ENCODE measurements at regions not wholly inside any gene's neighbourhood (a gene's known extent, or its start where the extent isn't known, plus 50 kb on each side); places are given as distances from the start of the nearest gene placed in this dataset.

DNA sequence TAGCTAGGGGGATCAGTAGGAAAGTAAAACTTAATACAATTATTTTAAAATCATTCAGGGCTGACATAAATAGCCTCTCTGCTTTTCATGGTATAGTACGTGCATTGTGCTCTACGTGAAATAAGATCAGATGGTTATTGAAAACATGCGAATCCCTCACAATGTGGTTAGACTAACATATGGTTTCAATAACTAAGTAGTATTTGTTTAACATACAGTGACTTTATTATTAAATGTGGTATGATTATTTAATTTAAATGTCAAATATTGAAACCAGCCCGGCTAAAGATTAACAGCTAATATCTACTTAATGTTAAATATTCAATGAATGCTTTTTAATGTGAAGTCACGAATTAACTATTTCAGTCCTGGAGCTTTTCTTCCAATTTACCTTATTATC lies 473.9 kb upstream of the THBS1 start:
- intact Hi-C loops (cut with DNase I) = no loop called here
- no peak for DNase-seq (ENCODE audit: low spot score)

DNA sequence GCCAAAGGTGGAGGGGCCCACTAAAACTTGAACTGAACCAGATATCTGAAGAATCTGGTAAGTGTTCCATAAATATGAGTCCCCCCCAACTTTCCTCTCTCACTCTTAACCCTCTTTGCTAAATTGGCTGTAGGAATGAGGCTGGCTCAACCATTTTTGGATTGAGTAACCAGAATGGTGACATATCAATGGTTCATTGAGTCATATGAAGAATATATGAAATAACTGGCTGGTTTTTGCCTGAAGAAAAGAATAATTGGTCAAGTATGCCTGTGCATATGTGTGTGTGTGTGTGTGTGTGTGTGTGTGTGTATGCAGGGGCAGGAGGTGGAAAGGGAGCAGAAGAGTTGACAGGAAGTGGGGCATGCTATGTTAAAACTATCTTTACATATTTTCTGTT lies 472.9 kb upstream of the THBS1 start:
- intact Hi-C loops (cut with DNase I) = no loop called here
- DNase-seq (ENCODE audit: low spot score) = no peak

DNA sequence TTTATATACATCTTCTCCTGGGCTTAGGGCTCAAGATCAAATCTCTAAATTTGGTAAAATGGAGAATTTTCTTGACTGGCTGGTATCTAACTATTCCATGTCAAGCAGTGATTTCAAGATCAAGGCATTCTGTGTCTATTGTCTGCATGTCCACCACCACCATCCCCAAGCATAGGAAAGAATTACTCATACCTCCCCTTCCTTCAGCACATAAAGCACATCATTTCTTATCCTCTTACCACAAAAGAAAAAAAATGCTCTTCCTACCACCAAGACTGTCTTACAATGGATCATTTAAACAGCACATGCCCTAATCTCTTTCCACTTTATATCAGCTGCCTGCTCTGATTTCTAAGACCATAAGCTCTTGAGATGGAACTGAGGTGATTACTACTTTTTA lies 470.5 kb upstream of the THBS1 start:
- DNase-seq (ENCODE audit: low spot score) = no peak
- intact Hi-C loops (cut with DNase I) = no loop called here

DNA sequence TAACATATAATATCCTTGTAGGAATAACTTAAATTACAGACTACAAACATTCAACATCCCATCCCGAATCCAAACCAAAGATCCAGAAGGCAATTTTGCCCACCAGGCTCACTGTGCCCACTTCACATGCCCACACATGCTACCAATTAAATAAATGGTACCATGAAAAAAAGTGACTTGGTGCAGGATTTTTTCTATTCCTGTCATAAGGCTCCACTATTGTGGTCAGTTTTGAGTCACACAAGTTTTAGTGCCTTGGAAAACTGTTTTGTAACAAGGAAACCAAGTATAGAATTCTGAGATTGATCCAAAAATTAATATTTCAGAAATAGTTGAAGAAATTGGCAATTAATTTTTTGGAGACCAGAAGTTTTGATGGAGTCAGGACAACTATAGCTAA lies 470.1 kb upstream of the THBS1 start:
- no peak for DNase-seq (ENCODE audit: low spot score)
- intact Hi-C loops (cut with DNase I) = no loop called here

DNA sequence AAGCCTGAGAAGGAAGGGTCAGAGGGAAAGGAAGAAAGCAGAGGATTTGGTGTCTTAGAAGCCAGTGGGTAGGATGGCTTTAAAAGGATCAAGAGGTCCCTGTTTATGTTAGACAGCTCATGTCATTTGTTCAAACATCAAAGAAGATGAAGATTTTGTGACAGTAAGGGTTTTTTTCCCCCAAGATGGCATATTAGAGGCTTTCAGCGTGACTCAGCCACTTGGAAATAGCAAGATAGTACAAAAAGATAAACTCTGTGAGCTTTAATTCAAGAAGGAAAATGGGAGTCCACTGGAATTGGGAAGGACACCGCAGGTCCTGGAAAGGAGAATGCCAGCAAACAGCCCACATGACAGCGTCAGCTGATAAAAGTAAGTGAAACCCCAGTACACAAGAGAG lies 467.1 kb upstream of the THBS1 start:
- intact Hi-C loops (cut with DNase I) = no loop called here
- no peak for DNase-seq (ENCODE audit: low spot score)

DNA sequence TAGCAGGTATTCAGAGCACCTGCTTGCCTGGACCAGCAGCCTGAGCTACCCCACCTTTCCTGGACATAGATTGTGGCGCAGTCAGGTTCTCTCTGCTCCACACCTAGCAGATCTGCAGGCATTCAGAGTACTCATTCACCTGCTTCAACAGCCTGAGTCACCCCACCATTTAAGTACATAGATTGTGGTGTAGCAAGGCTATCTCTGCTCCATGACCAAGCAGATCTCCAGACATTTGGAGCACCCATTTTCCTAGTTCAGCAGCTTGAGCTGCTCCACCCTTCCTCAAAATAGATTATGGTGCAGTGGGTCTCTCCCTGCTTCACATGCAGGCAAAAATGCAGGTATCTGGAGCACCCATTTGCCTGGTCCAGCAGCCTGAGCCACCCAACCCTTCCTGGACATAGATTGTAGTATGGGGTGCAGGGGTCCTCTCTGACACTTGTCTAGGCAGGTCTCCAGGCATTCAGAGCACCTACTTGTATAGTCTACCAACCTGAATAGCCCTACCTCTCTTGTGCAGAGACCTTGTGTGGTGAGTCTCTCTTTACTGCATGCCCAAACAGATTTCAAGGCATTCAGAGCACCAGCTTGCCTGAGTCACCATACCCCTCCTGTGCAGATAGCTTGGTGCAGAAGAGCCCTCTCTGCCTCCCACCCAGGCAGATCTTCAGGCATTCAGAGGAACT lies 466.0 kb upstream of the THBS1 start:
- intact Hi-C loops (cut with DNase I) = no loop called here
- no peak for DNase-seq (ENCODE audit: low spot score)

DNA sequence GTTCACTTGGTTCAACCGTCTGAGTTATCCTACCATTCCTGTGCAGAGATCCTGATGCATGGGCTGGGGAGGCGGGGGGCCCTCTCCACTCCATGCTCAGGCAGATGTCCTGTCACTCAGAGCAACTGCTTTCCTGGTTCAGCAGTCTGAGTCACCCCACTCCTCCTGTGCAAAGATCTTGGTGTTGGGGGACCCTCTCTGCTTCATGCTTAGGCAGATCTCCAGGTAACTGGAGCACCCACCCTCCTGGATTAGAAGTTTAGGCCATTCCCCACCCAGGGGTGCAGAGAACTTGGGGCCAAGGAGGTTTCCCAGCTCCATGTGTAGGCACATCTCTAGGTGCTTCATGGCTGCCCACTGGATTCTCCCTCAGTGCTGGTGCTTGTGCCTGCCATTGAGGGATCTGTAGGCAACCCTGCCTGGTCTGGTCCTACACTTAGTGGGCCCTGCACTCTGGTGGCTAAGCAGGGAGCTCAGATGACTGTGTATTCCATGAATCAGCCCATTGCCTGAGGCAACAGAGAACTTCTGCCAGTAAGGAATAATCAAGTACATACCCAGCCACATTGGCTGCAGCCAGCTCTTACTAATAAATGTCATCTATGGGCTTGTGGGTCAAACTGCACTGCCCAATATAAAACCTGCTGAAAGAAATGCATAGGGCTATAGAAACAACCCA lies 465.4 kb upstream of the THBS1 start:
- intact Hi-C loops (cut with DNase I) = no loop called here
- DNase-seq (ENCODE audit: low spot score) = no peak

DNA sequence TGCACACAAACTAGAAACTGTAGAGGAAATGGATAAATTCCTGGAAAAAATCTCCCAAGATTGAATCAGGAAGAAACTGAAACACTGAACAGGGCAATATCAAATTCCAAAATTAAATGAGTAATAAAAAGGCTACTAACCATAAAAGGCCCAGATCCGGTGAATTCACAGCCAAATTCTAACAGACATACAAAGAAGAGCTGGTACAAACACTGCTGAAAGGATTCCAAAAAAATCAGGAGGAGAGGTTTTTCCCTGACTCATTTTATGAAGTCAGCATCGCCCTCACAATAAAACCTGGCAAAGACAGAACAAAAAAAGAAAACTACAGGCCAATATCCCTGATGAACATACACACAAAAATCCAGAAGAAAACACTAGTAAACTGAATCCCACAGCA lies 462.4 kb upstream of the THBS1 start:
- intact Hi-C loops (cut with DNase I) = no loop called here
- no peak for DNase-seq (ENCODE audit: low spot score)

DNA sequence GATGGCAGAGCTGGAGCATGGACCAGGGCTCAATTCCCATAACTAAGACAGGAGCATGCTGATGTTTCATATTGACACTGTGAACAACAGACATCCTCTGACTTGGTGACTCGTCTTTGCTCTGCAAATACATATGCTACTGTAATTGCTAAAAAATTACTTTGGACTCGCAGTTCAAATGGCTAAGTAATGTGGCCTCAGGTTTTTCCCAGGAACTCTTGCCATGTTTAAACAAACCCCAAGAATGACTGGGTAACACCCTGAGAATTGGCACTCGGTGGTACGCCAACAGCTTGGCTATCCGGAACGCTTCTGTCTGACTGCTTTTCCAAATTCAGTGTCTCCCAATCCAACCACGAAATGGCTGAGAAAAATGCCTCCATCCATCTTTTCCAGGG lies 456.7 kb upstream of the THBS1 start:
- no peak for DNase-seq (ENCODE audit: low spot score)
- intact Hi-C loops (cut with DNase I) = no loop called here

DNA sequence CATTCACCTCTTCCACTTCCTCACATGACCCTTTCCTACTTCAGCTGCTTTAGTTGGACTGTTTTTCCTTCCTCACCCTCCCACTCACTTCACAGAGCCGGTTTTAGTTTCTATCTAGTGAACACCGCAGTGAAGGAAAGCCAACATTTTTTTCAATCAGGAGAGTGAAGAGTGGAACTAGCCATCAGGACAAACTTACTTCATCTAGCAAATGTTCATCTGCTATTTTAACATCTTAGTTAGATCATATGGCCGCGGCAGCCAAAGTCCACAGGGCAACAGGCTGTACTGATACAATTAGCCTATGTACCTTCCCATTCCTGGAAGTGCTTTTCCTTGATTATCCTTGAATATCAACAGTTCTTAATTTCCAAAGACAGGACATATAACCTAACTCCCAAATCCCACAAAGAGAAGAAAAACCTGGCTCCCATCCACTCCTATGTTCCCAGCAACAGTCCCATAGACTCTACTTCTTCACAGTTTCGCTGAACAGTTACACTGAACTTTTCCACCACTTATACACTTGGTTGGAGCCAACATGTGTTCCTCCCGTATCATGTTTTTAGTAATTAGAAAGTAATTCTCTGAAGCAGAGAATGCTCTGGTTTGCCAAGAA lies 456.2 kb upstream of the THBS1 start:
- intact Hi-C loops (cut with DNase I) = no loop called here
- no peak for DNase-seq (ENCODE audit: low spot score)

DNA sequence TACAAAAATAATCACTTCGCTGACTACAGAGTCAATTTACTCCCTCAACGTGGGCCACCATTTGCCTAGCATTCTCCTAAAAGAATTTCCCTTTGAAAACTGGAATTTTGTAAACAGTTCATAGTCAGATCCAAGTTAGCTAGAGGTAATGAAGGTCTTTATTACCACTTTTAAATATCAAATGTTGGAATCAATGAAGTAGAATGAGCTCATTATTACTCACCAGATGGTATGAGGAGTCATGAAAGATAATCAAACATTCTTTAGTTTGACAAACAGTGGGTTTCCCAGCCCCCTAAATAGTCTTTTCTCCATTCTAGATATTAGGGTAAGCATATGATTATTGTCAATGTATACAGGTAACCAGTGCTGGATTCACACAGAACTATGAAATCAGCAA lies 455.7 kb upstream of the THBS1 start:
- intact Hi-C loops (cut with DNase I) = no loop called here
- no peak for DNase-seq (ENCODE audit: low spot score)

DNA sequence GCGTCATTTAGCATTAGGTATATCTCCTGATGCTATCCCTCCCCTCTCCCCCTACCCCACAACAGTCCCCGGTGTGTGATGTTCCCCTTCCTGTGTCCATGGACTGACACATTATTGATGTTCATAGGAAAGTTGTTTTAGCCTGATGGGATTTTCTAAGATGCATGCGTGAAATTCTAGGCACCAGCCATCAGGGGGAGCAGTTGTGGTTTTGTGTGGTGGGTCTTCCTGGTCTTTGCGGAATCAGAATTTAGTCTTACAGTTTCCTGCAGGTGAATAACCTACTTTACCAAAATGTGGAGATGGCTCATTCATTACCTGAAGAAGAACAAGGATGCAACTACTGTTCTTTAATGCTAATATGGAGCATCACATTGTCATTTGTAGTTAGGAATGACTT lies 455.0 kb upstream of the THBS1 start:
- DNase-seq (ENCODE audit: low spot score) = no peak
- intact Hi-C loops (cut with DNase I) = no loop called here

DNA sequence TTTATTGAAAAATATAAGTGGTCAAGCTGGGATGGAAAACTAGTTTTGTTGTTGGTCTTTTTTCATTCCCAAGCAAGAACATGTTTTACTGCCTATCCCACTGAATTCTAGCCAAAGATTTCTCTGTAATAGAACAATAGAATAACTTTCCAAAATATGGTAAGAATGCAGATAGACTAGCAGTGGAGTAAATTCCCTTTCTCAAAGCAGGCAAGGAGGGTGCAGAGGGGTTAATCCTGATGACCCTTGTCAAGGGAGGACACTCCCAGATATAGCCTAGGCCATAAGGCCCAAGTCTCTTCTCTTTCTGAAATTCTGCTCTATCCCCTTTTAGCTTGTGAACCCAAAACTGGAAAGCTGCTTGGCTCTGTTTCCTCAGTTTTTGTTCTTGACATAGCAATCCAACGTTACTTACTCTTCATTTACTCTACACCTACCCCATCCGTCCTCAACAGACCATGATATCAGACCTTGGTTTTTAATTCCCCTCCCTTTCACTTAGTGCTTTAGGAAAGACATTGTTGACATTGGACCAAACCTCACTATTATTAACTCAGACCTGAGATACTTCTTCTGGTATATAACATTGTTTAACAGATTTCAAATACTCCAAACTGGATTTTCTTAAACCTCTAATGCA lies 453.6 kb upstream of the THBS1 start:
- intact Hi-C loops (cut with DNase I) = no loop called here
- no peak for DNase-seq (ENCODE audit: low spot score)

DNA sequence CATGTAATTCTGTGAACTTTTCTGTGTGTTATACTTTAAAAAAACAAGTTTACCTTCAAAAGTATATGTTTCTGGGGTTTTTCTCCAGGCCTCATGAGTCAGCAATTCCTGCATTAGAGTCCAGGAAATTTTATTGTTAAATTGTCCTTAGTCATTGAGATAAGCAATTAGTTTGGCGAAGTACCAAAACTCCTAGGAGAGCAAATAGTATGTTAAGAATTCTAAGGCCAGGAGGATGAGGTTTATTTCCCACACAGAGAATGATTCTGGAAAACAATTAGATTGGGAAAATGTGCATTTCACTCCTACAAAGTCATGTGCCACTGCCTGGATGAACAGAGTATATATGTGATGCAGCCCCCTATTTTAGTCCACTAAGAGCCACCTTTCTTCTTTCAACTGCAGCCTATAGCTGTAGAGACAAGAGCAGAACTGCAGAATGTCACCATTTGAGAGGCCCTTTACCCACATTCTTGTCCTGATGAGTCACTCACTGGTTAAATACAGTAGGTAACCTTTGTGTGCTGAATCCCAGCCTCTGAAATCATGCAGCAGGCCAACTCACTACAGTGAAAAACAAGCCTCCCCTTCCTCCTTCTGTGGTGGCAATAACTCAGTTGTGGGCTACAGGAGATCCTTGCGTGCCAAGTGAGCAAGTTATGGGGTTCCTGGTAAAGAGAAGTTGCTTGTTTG lies 452.8 kb upstream of the THBS1 start:
- intact Hi-C loops (cut with DNase I) = no loop called here
- DNase-seq (ENCODE audit: low spot score) = no peak

DNA sequence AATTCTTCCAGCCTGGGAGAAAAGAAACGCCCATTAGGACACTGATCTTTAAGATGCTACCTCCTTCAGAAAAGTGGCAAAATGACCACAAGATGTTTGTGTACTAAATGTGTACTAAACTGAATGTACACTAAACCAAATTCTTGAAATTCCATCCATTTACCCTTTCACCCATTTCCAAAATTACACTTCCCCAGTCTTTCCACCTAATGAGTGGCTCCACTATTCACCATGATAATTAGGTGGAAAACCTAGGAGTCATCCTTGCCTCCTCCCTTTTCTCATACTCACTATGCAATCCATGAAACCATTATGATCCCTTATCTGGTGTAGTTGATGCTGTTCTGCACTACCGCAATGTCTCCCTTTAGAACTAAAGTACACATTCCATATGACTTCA lies 452.1 kb upstream of the THBS1 start:
- intact Hi-C loops (cut with DNase I) = no loop called here
- no peak for DNase-seq (ENCODE audit: low spot score)

DNA sequence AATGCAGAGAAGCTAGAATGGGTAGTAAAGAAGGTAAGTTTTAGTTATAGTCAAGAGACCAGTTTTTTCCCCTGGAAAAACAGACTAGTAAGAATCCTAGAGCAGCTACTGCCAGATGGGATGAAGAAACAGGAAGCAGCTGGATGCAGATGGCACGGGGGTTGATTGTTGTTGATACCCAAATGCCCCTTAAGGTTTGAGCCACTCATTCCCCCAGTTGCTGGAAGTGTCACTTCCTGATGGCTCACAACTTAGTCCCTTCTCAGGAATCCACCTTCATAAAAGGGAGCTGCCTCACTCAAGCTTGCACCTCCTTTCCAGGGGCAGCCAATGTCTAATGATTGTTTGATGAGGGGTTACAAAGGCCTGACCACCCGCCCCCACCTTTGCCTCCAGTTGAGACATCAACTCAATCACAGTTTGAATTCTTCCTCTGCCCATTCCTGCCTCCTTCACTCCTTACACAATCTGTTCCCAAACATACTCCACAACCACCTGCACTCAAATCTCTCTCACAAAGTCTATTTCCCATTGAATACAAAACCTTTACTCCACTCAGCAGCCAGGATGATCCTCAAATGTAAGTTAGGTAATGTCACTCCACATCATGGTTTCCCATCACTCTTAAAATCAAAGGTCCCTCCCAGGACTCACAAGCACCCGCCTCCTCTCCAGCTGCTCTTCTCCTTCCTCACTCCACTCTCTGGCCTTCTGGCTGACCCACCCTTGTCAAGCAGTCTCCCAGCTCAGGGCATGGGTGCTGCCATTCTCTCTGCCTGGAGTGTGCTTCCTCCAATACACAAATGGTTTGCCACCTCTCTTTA lies 450.1 kb upstream of the THBS1 start:
- intact Hi-C loops (cut with DNase I) = no loop called here
- no peak for DNase-seq (ENCODE audit: low spot score)

DNA sequence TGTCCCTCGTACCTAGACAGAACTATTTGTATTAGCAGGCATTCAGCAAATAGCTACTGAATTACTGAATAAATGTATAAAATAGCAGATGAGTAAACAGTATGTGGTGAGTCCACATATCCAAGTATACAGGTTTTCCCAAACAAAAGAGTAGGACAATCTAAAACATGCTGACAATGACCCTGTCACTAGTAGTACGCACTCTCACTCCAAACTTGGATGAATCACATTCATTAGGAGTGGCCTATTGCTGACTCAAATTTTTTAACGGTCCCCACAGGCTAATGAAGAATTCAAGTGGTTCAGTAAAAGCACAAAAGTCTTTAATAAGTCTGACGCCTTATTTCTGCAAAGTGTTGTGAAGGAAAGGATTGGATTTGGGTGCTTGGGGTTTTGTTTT lies 449.3 kb upstream of the THBS1 start:
- no peak for DNase-seq (ENCODE audit: low spot score)
- intact Hi-C loops (cut with DNase I) = no loop called here

DNA sequence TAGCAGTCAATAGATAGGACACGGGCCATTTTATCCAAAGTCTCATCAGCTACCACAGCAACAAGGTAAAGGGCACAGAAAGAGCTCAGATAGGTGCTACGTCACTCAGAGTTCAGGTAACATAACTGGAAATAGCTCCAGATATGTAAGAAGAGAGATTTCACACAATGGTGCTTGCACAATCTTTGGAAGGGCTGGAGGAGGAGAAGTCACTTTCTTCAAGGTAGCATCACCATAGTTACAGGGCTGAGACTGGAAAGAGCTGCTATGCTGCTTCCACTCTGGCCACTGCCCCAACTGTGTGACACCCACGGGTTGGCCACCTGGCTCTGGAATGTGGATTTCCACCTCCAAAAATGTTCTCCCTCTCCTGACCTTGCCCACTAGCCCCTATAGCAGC lies 448.8 kb upstream of the THBS1 start:
- intact Hi-C loops (cut with DNase I) = no loop called here
- no peak for DNase-seq (ENCODE audit: low spot score)

DNA sequence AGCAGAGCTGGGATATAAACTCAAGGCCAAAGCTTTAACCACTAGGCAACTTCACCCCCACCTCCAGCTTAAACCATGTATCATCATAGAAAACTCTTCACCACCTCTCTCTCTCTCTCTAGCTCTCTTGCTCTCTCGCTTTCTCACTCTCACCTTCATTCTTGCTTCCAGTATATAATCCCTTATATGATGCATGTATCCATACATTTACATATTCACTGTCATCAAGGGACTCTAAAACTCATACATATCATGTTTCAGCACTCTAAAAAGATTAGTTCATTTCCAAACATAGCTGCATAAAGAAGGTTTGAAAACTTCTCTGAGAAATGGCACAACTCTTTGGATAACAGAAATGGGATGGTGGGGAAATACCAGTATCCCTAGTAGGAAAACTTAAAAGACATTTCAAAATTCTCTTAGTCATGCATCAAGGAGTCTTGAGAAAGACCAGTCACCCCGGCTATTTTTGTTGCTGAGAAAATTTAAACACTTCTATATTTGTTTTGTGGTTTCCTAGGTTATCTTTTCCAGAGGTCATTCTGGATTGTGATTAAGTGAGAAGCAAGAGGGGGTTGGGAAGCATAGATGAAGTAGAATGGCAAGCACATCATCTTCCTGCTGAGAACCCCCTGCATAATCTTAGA lies 447.8 kb upstream of the THBS1 start:
- intact Hi-C loops (cut with DNase I) = no loop called here

More for the DNA sequence above, 447.8 kb upstream of the THBS1 start:
- no peak for DNase-seq (ENCODE audit: low spot score)
